Right forelimb (tissue), 1 donor: ENCODE measurements at regions not wholly inside any gene's neighbourhood (a gene's known extent, or its start where the extent isn't known, plus 50 kb on each side); places are given as distances from the start of the nearest gene placed in this dataset.

Experiments used
- DNase-seq: peaks from one replicate; pipeline ENCODE4 v3.0.0-alpha.2; 2018

DNA sequence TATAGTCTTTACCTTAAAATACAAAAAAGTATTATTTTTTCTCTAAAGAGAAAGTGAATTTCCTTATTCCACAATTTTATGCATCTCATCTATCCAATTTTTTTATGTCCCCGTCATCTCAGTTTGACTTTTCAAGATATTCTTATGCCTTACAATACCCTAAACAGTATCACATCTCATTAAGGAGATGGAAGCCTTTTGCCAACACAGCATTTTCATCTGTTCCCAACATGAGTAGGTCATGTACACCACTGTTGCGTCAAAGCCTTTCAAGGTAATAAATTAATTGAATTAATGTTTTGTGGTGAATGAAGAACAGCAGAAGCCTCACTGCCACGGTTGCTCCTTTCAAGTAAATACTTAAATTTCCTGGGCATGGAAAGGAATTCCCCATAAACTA is 299.4 kb downstream of the EPHA4 start:
- DNase-seq, result no peak

DNA sequence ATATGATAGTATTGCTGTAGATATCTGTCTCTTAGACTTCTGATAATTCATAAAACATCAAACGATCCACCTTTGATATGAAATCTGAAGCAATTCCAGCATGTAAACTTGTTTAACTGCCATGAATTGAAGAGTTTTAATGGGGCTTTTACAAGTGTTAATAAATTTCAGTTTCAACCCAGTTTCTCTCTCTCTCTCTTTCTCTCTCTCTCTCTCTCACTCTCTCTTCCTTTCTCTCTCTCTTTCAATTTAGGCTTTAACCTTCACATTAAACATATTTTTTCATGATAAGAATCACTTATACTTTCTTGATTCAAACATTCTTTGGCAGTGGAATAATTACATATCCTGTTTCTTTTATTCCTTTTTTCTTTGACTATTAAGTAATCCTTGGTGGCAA is 296.1 kb downstream of the EPHA4 start:
- DNase-seq, result no peak

DNA sequence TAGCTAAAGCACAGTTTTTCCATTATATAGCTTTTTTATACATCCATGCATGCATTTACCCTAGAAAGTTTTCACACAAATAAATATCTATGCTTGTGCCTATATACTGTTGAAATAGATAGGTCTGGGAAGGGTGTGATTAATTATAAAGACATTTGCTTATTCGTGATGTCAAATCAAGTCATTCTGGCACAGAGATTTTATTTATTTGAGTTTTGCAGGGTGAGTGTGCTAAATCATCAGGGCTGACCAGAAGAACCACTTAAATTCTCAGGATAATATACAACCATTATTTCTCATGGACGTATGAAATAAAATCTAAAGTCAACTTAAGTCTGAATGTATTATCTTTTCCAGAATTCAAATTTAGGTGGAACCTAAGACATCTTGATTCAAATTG is 295.5 kb downstream of the EPHA4 start:
- DNase-seq, result no peak

DNA sequence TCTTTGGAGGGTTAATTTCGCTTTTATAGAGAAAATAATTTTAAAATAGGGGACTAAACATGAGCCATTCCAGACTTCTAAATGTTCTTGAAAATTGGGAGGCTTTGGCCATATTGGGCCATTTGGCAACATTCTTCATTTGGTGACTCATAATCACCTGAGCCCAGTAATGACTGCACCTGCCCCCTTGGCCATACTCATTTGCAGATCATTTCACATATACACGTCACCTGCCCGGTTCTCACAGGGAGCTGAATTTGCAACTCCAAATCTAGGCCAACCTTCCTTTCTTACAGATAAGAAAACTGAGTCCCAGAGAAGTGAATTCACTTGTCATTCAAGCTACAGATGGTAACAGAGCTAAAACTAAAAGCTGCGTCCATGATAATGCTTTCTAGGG is 289.7 kb downstream of the EPHA4 start:
- no peak for DNase-seq

DNA sequence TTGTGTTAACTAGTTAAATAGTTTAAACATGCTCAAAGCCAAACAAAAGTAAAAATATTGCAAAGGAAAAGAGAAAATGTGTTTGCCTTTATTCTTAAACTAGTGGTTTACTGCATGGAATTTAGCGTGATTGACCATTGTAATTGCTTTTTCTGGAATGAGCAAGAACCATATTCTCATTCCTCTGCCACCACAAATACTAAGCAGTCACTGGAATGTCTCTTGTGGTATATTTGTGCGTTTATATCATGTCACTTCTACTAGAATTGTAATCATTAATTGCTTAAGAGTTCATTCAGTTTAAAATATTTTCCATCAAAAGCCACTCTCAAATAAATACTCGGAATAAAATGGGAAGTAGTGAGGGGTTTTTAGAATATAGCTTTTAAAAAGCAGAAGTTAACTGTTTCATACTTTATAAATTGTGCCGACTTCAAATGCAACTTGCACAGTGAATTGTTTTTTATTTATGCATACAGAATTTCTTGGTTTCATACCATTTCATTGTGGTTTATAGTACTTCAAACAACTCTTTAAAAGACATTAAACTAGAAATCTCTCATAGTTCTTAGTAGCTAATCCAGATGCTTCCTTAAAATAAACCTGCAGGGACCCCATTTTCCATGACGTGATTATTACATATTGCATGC is 288.1 kb downstream of the EPHA4 start:
- no peak for DNase-seq

DNA sequence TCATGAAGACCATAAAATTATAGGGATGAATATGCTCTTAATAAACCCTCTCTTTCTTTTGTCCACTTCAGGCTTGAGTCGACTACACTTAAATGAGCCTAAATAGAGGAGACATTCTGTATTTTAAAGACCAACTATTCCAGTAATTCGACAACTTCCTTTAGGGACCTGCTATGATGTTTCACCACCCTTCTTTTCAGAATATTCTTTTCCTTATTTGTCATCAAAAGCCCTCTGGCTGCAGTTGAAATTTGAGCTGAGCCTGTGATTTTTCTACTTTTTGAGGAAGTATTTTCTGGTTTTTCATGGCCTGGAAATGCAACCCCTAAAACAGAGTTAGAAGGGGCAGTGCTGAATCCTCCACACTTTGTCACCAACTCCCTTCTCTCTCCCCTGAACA is 287.0 kb downstream of the EPHA4 start:
- no peak for DNase-seq

DNA sequence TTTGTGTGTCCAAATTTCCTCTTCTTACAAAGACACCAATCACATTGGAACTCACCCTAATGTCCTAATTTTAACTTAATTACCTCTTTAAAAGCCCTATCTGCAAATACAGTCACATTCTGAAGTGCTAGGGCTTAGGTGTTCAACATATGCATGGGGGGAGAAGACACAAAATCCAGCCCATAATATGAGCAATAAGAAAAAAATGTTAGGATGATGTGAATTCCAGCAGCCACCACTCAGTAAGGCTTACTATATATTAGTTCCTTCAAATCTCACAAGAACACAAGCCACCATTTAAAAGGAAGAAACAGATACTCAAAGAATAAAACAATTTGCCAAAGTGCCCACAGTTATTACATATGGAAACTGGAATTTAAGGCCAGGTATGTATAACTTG is 285.7 kb downstream of the EPHA4 start:
- no peak for DNase-seq

DNA sequence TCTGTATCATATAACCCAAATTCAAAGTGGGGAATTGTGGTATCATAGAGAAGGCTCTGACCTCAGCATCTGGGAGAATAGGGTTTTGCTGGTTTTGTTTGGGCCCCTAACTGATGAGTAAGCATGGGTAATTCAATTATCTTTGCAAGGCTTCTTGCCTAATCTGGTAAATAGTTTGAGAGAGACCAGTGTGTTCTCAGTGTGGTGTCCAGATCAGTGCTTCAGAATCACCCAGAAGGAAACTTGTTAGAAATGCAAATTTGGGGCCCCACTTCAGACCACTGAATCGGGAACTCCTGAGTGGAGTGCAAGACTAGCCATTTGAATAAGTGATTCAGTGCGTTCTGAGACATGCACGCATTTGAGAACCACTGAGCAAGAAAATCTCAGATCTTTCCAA is 282.7 kb downstream of the EPHA4 start:
- no peak for DNase-seq

DNA sequence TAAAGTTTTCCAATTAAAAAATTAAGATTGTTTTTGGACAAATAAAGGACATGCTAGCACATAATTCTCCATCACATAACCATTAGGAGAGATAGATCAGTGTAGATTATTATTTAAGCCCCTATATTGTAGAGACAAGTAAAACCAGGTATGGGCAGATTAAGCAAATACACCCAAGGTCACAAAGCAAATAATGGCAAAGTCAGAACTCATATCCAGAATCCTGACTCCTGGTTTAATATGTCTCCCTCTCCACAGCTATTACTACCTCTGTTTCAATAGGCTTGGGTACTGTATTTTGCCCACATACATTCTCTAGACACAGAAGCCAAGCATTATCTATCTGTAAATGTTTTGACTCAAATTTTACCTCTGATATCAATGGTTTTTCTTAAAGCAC is 282.3 kb downstream of the EPHA4 start:
- DNase-seq, result no peak

DNA sequence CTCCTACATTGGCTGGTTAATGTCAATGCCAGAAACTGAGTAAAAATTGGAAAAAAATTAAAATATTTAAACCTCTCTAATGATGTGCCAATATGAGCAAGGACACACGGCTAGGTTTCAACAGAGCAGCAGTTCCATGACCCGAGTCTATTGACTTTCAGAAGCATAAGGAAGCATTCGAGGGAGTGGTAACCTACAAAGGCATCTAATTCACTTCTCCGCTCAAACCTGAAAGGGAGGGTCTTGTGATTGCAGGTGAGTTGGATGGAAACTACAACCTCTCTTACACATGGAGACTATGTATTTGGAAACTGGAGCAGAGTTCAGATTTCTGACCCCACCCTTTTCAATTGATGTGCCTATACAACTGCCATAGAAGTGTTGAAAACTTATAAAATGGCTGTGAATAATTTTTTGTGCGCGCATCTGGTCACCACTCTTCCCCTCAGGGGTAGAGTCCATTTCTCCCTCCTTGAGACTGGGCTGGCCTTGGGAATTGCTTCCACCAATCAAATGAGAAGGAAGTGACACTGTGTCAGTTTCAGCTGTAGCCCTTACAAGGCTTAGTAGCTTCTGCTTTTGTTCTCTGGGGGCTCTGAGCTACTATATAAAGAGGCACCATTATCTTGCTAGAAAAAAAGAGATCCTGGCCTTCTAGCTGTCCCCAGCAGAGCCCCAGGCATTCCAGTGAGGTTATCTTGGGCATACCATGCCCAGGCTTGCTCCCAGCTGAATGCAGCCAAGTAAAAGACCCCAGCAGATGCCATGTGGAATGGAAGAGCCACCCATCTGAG is 278.0 kb downstream of the EPHA4 start:
- no peak for DNase-seq

DNA sequence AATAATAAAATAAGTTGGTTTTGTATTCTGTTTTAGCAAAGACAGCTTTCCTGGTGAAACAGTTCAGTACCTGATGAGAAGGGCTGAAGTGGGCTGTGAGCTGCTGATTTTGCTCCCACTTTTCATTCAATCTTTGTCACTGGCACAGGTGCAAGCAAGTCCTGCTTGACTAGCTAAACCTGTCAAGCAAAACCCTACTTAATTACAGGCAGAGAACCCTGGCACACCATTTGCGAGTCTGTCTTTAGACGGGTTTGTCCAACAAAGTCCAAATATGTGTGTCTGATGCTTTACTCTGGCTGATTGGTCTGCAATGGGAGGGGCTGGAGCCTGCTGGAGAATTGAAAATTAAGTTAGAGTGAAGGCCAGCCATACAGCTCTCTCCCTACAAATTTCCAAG is 267.2 kb downstream of the EPHA4 start:
- no peak for DNase-seq

DNA sequence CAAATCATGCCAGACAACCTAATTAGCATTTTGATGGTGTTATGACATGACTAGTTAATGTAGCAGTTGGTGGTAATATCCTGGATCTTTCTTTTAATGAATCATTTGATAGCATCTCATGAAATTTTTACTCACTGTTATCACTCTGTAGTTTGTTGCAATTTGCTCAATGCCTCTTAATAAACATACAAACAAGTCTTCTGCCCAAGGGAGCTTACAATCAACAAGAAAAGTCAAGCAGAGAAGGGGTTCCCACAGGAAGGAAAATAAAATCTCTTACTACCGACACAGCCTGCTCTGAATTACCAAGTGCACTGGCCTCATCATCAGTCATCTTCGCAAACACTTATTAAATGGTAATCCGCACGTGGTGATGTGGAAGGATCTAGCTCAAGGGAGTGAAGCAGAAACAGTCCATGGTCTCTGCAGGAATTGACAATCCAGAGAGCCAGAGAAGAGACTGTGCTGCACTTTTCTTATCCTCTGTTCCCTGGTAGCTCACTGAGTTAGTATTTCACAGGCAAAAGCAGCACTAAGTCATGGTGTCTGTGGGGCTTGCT is 263.5 kb downstream of the EPHA4 start:
- DNase-seq, result no peak

DNA sequence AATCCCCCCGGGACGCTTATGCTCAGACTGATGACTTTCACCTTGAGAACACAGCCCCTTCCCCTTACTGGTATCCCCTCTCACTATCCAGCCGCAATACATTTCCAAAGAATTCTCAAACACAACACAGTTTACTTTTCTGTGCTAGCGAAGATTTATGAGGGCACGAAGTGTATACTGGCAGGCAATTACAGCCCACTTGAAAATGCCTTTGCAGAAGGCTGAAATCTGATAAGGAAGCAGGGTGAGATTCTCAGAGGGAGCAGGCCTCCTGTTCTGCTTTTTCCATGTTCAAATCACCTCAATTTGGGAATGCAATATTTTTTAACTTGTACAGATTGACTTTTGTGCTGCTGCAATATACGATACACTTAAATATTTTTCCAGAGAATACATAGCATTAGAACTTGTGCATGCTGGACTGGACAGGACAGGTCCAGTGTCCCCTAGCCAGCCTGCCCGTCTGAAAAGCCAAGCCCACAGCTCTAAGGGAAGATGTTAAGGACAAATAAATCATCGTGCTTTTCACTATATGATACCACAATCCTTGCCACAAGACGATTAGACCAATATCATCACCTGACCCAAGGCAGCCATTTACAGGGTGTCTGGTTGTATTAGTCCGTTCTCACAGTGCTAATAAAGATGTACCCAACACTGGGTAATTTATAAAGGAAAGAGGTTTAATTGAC is 262.1 kb downstream of the EPHA4 start:
- no peak for DNase-seq

DNA sequence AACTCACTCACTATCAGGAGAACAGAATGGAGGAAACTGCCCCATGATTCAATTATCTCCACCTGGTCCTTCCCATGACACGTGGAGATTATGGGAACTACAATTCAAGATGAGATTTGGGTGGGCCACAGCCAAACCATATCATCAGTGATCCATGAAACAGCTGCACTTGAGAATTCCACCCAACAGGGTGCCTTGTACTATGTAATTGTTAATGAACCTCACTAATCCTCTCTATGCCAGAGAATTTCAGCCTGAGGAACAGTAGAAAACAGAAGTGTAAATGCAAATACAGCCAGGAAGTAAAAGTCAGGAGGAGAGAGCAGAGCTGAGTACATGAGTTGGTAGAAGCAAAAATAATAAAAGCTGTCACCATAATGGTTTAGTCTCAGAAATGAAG is 261.4 kb downstream of the EPHA4 start:
- no peak for DNase-seq

DNA sequence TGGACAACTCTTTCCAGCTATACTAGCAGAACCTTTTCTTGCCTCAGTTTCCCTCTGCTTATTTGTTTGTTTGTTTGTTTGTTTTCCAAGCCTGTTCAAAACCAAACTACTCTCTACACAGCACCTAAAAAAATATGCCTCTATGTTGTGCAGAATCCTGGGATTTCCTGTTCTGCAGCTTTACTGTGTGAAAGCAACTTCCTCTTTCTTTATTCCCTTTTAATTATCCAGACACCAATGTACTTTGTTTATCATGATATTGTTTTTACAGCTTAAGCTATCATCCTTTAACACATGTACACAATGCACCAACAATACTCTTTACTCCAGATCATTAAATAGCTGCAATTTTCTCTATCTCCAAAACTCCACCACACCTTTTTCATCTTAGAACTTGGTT is 259.5 kb downstream of the EPHA4 start:
- DNase-seq, result no peak

DNA sequence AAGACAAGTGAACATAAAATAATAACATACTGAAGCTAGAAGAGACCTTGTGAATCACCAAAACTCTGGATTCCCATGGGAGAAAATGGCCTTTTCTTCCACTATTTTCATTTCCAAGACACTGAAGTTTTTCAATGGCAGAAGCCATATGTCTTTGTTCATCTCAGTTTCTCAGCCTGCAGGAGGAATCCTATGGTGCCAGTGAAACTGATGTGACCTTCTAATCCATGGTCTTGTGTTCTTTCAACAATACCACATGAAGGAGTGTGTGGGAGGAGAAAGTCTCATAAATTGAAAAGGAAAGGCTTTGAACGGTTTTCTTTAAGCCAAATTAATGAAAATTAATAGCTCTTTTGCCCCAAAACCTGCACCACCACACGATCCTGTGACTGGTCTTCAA is 257.3 kb downstream of the EPHA4 start:
- DNase-seq, result no peak

DNA sequence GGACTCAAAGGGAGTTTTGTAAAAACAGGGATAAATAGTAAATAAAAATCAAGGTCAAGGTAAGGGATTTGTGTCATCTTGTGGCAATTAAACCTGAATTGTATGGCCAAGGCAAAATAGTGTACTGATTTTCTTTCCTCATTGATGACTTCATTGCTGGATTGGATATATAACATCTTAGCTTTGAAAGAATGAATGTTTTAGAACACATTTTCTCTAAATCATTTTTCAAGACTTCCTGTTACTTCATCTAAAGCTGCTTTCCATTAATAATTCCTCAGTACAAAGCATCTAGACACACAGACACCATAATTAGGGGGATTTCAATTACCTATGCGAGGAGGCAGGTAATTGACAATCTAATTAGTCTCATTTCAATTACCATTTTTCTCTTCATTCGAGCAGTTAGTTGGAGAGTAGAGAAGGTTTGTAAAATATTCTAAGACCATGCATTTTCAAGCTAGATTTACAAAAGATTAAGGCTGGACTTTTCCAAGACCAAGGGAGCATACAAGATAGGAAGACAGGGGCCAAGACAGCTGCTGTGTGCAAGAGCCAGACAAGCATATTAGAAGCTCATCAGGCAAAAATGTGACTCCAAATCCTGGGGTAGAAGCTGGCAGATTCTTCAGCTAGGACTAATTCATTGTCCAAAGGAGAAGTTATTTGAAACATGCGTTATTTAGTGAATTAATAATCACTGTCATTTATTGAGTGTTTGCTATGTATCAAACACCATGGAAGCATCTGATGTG is 253.6 kb downstream of the EPHA4 start:
- DNase-seq, result no peak

DNA sequence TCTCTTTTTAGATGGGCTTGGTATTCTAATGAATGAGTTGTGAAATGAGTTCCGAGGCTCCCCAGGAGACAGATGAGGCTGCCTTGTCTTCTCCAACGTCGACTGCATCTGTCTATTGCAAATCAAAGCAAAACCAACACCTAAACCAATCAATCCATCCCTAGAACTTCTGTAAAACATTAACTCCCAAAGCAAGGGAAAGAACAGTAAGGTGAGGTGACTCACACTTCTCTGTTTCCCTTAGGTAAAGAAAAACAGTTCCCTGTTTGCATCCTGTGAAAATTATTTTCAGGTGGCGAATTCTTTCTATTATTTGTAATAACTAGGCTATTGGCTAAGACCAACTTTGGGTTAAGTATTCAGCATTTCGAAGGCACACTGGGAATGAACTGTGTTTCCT is 249.4 kb downstream of the EPHA4 start:
- DNase-seq, result no peak

DNA sequence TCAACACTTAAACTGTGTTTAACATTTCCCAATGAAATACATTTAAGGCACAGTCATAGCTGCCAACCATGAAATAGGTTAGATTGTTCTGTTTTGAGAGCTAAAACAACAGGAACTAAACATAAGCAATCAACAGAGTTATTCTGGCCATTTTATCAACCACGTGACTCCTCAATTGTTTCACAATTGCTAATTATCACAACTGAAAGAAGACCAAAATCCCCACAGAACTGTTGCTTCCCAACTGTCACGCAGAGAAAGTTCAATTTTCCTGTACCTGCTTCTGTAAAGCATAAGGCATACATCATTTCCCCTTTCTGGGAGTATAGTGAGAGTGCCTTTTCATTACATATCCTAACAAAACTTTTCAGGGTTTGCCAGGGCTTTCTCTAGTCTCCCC is 248.6 kb downstream of the EPHA4 start:
- no peak for DNase-seq

DNA sequence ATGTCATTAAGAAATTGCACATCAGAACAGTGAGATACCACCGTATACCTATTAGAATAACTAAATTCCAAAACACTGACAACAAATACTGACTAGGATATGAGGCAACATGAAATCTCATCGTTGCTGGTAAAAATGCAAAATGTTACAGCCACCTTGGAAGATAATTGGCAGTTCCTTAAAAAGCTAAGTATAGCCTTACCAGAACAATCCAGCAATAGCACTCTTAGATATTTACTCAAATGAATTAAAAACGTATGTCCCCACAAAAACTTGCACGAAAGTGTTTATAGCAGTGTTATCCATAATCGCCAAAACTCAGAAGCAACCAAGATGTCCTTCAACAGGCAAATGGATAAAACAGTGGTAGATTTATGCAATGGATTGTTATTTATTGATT is 241.7 kb downstream of the EPHA4 start:
- no peak for DNase-seq

DNA sequence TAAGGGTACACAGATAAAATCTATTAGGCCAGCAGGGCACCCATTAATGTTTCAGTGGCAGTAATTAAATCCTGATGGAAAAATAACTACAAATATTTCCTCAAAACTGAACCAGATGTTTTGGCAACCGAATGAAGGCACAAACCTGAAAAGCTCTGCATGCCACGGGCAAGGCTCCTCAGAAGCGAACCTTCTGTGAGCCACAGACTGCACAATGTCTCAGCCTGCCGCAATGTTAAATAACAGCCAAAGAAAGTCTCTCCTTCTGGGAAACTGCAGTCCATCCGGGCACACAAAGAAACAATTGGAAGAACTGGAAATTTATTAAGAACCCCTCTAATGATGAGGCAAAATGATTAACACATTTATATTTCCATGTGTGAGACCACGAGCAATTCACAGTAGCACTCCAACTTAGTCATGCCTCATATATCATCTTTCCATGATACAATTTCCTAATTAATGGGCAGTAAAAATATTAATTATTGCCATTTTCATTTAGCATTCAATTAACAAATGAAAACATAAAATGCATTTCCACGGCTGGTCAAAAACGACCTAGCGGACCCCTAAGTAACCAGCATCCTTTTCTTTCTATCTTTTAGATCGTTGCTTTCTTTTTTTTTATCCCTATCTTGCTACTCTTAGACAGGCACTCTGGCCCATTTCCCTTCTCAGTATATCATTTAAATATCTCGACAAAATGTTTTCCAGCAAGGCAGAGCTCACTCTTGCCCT is 237.5 kb downstream of the EPHA4 start:
- DNase-seq, result no peak

DNA sequence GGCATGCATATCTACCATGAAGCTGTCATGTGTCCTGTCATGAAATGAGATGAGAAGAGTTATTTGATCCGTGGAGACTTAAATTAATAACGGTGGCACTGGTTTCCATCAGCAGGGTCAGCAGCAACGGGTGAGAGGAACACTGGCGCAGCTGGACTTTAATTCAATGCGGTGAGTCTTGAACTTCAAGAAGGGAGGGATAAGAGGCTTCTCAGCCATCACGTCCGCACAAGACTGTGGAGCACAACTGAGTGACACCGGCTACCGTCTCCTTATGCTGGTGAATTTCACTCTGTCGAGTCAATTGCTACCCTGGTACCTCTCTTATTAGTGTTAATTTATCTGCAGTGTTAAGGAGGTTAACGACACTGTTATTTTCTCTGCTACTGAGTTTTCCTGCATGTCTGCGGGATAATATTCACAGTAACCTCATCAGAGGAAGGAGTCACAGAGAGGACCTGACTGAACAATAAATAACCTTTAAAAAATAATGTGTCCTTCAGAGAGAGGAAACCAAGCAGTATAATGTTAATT is 236.8 kb downstream of the EPHA4 start:
- DNase-seq, result no peak
